H1 (cell line): ENCODE measurements at regions not wholly inside any gene's neighbourhood (a gene's known extent, or its start where the extent isn't known, plus 50 kb on each side); places are given as distances from the start of the nearest gene placed in this dataset.

ENCODE experiments used
- RNF2 ChIP-seq: fragments of 200-900, 300-1000 bp; sonication (generic); IDR thresholded peaks from 2 replicates; pipeline ENCODE4 v1.7.1; 2016; ENCODE audit warnings: borderline replicate concordance, low read depth, mild to moderate bottlenecking, antibody characterized with exemption, low read length; ENCODE audit not compliant: poor library complexity, severe bottlenecking; ENCODE audit errors: missing control alignments
- RXRA ChIP-seq: IDR thresholded peaks from 2 replicates; pipeline ENCODE4 v1.6.1; 2011; ENCODE audit warnings: low read depth, mild to moderate bottlenecking, low read length, moderate library complexity; ENCODE audit not compliant: insufficient read depth
- ZNF274 ChIP-seq: IDR thresholded peaks from 2 replicates; pipeline ENCODE4 v1.7.0; 2012; ENCODE audit warnings: low read length, borderline replicate concordance; ENCODE audit errors: extremely low read depth

DNA sequence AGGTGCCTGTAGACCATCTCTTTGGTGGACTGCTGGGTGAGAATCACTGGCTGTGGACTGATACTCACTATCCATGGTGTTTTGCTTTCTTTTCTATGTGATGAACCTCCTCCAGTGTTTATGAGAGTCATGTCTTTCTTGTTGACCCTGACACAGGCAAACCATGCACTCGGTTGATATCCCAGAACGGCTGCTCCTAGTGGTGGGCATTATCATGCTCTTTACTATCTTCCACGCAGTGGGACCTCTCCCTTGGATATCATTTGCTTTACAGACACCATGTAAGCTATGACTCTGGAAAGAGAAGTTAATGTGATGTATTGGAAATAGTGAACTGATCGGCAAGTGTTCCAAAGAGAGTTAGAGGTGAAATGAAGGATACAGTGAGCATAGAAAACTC is 1455.6 kb downstream of the BRINP3 start (continued):
- TF ChIP-seq RNF2 (no peak), RXRA (no peak), ZNF274 (no peak)
